SK-N-SH treated with all-trans-retinoic acid at 6 μM for 48 hours (cell line): ENCODE measurements at regions not wholly inside any gene's neighbourhood (a gene's known extent, or its start where the extent isn't known, plus 50 kb on each side); places are given as distances from the start of the nearest gene placed in this dataset.

Experiments
- OSR1 ChIP-seq: fragments of 250-450 bp; sonication (Bioruptor Pico); IDR thresholded peaks from 2 replicates; pipeline ENCODE4 v1.8.0; 2022; ENCODE audit warnings: moderate library complexity, mild to moderate bottlenecking, inconsistent platforms
- RARB ChIP-seq: fragments of 250-450 bp; sonication (Bioruptor Pico); IDR thresholded peaks from 2 replicates; pipeline ENCODE4 v1.8.0; 2021; ENCODE audit warnings: mild to moderate bottlenecking, moderate library complexity
- ZFP30 ChIP-seq: fragments of 450-650 bp; formaldehyde crosslinking; IDR thresholded peaks from 2 replicates; pipeline ENCODE4 v1.5.0; 2022; ENCODE audit warnings: mild to moderate bottlenecking, moderate library complexity
- TF ChIP-seq, protein P1 (sequence below): fragments of 250-450 bp; sonication (Bioruptor Pico); IDR thresholded peaks from 2 replicates; pipeline ENCODE4 v1.5.1; 2021; ENCODE audit warnings: mild to moderate bottlenecking, moderate library complexity
- TF ChIP-seq, protein P2 (sequence below): fragments of 250-450 bp; sonication (Bioruptor Pico); IDR thresholded peaks from 2 replicates; pipeline ENCODE4 v1.8.0; 2020; ENCODE audit warnings: mild to moderate bottlenecking, moderate library complexity, borderline replicate concordance
- TF ChIP-seq, protein P3 (sequence below): fragments of 250-450 bp; sonication (Bioruptor Pico); IDR thresholded peaks from 2 replicates; pipeline ENCODE4 v1.5.0; 2020; ENCODE audit warnings: mild to moderate bottlenecking, moderate library complexity
- TF ChIP-seq, protein P4 (sequence below): fragments of 250-450 bp; sonication (Bioruptor Pico); IDR thresholded peaks from 2 replicates; pipeline ENCODE4 v1.5.1; 2020; ENCODE audit warnings: low read depth, mild to moderate bottlenecking, moderate library complexity

DNA sequence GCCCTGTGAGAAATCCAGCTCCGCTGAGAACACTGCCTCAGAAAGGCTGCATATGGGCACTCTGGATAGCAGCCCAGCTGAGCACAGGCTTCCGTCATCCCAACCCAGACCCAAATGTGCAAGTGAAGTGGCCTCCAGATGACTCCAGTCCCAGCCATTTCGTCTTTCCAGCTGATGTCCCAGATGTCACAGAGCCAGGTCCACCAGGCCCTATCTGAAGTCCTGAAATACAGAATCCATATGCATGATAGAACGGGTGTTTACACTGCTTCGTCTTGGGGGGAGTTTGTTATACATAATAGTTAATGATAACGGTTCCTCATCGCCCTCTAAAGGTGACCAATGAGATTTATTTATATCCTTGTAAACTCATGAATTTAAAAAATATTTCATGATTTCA is 72.6 kb upstream of the TRIM2 start:
- TF ChIP-seq RARB (CRISPR knock-in tag) (no peak), ZFP30 (no peak), OSR1 (CRISPR knock-in tag) (no peak)
- TF ChIP-seq, protein P1, sequence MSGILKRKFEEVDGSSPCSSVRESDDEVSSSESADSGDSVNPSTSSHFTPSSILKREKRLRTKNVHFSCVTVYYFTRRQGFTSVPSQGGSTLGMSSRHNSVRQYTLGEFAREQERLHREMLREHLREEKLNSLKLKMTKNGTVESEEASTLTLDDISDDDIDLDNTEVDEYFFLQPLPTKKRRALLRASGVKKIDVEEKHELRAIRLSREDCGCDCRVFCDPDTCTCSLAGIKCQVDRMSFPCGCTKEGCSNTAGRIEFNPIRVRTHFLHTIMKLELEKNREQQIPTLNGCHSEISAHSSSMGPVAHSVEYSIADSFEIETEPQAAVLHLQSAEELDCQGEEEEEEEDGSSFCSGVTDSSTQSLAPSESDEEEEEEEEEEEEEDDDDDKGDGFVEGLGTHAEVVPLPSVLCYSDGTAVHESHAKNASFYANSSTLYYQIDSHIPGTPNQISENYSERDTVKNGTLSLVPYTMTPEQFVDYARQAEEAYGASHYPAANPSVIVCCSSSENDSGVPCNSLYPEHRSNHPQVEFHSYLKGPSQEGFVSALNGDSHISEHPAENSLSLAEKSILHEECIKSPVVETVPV (CRISPR knock-in tag) = no peak
- TF ChIP-seq, protein P2, sequence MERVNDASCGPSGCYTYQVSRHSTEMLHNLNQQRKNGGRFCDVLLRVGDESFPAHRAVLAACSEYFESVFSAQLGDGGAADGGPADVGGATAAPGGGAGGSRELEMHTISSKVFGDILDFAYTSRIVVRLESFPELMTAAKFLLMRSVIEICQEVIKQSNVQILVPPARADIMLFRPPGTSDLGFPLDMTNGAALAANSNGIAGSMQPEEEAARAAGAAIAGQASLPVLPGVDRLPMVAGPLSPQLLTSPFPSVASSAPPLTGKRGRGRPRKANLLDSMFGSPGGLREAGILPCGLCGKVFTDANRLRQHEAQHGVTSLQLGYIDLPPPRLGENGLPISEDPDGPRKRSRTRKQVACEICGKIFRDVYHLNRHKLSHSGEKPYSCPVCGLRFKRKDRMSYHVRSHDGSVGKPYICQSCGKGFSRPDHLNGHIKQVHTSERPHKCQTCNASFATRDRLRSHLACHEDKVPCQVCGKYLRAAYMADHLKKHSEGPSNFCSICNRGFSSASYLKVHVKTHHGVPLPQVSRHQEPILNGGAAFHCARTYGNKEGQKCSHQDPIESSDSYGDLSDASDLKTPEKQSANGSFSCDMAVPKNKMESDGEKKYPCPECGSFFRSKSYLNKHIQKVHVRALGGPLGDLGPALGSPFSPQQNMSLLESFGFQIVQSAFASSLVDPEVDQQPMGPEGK (CRISPR knock-in tag) = no peak
- TF ChIP-seq, protein P3, sequence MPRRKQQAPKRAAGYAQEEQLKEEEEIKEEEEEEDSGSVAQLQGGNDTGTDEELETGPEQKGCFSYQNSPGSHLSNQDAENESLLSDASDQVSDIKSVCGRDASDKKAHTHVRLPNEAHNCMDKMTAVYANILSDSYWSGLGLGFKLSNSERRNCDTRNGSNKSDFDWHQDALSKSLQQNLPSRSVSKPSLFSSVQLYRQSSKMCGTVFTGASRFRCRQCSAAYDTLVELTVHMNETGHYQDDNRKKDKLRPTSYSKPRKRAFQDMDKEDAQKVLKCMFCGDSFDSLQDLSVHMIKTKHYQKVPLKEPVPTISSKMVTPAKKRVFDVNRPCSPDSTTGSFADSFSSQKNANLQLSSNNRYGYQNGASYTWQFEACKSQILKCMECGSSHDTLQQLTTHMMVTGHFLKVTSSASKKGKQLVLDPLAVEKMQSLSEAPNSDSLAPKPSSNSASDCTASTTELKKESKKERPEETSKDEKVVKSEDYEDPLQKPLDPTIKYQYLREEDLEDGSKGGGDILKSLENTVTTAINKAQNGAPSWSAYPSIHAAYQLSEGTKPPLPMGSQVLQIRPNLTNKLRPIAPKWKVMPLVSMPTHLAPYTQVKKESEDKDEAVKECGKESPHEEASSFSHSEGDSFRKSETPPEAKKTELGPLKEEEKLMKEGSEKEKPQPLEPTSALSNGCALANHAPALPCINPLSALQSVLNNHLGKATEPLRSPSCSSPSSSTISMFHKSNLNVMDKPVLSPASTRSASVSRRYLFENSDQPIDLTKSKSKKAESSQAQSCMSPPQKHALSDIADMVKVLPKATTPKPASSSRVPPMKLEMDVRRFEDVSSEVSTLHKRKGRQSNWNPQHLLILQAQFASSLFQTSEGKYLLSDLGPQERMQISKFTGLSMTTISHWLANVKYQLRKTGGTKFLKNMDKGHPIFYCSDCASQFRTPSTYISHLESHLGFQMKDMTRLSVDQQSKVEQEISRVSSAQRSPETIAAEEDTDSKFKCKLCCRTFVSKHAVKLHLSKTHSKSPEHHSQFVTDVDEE = no peak
- TF ChIP-seq, protein P4, sequence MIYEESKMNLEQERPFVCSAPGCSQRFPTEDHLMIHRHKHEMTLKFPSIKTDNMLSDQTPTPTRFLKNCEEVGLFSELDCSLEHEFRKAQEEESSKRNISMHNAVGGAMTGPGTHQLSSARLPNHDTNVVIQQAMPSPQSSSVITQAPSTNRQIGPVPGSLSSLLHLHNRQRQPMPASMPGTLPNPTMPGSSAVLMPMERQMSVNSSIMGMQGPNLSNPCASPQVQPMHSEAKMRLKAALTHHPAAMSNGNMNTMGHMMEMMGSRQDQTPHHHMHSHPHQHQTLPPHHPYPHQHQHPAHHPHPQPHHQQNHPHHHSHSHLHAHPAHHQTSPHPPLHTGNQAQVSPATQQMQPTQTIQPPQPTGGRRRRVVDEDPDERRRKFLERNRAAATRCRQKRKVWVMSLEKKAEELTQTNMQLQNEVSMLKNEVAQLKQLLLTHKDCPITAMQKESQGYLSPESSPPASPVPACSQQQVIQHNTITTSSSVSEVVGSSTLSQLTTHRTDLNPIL (CRISPR knock-in tag) = no peak
